ENCODE measurements at regions not wholly inside any gene's neighbourhood (a gene's known extent, or its start where the extent isn't known, plus 50 kb on each side); places are given as distances from the start of the nearest gene placed in this dataset.
"Not testable (repeated sequence)": the region's sequence is repeated elsewhere in the genome, so short reads cannot be mapped to it uniquely, and the experiment has no call there.

GRCh38 chrX:115960440-115961084 lies 210.0 kb upstream of the AGTR2 start:
- no peak for TF ChIP-seq CTCF (IDR thresholded peaks at IDR 0.05; ENCODE audit: borderline replicate concordance, insufficient read depth, low read depth, low read length)
- no peak overlapping the region for H3K4me3 ChIP-seq (ENCODE audit: low read depth, low read length)

GRCh38 chrX:115966920-115967319 lies 203.6 kb upstream of the AGTR2 start:
- TF ChIP-seq CTCF (IDR thresholded peaks at IDR 0.05; ENCODE audit: borderline replicate concordance, insufficient read depth, low read depth, low read length) = no peak
- H3K4me3 ChIP-seq (ENCODE audit: low read depth, low read length) = no peak overlapping the region

- TF ChIP-seq CTCF (IDR thresholded peaks at IDR 0.05; ENCODE audit: borderline replicate concordance, insufficient read depth, low read depth, low read length) = peak; percentile 25; the same call in 1 of the 2 replicates
- peak overlapping the region; percentile 83 for H3K4me3 ChIP-seq (ENCODE audit: low read depth, low read length)
Measured at GRCh38 chrX:115968436-115969252, 201.9 kb upstream of the AGTR2 start.

- no peak overlapping the region for H3K4me3 ChIP-seq (ENCODE audit: low read depth, low read length)
- TF ChIP-seq CTCF (IDR thresholded peaks at IDR 0.05; ENCODE audit: borderline replicate concordance, insufficient read depth, low read depth, low read length) = no peak
Measured at GRCh38 chrX:115970718-115971117, 199.8 kb upstream of the AGTR2 start.

- TF ChIP-seq CTCF (IDR thresholded peaks at IDR 0.05; ENCODE audit: borderline replicate concordance, insufficient read depth, low read depth, low read length) = no peak
- no peak overlapping the region for H3K4me3 ChIP-seq (ENCODE audit: low read depth, low read length)
Measured at GRCh38 chrX:115972717-115973116, 197.8 kb upstream of the AGTR2 start.

- TF ChIP-seq CTCF (IDR thresholded peaks at IDR 0.05; ENCODE audit: borderline replicate concordance, insufficient read depth, low read depth, low read length) = no peak
- H3K4me3 ChIP-seq (ENCODE audit: low read depth, low read length) = no peak overlapping the region
Measured at GRCh38 chrX:115978068-115978467, 192.5 kb upstream of the AGTR2 start.

GRCh38 chrX:115983148-115983547 lies 187.4 kb upstream of the AGTR2 start:
- not testable (repeated sequence) for H3K4me3 ChIP-seq (ENCODE audit: low read depth, low read length)

- H3K4me3 ChIP-seq (ENCODE audit: low read depth, low read length) = not testable (repeated sequence)
Measured at GRCh38 chrX:115987464-115987863, 183.1 kb upstream of the AGTR2 start.

All from GM12875 (cell line).